Right cardiac atrium (tissue), 5 donors: ENCODE measurements at regions not wholly inside any gene's neighbourhood (a gene's known extent, or its start where the extent isn't known, plus 50 kb on each side); places are given as distances from the start of the nearest gene placed in this dataset.

Source experiments
- ATAC-seq, 2 donors: fragments of 200-7000 bp; cut with Tn5 transposase; one replicate each; pipeline versions ENCODE4 v1.8.0 to v1.9.1; 2020; ENCODE audit warnings: moderate library complexity in 2 of 2, mild to moderate bottlenecking in 1 of 2
- DNase-seq, 3 donors: peaks; one replicate each; pipeline ENCODE4 v3.0.0-alpha.2; 2020
- H3K27ac ChIP-seq: one replicate; pipeline ENCODE4 v1.5.1; 2013; ENCODE audit warnings: mild to moderate bottlenecking, low read length, control low read depth, moderate library complexity
- H3K27me3 ChIP-seq: one replicate; pipeline ENCODE4 v1.6.1; 2013; ENCODE audit not compliant: control insufficient read depth, insufficient read depth
- H3K4me1 ChIP-seq: one replicate; pipeline ENCODE4 v1.6.1; 2013; ENCODE audit warnings: low read length; ENCODE audit not compliant: control insufficient read depth, insufficient read depth
- H3K4me3 ChIP-seq: one replicate; pipeline ENCODE4 v1.5.1; 2013; ENCODE audit warnings: low read length, control low read depth
- H3K9me3 ChIP-seq: one replicate; pipeline ENCODE4 v1.6.1; 2013; ENCODE audit warnings: low read length; ENCODE audit not compliant: control insufficient read depth
- WGBS: extraction: QIAGEN DNeasy Blood & Tissue Kit; methylation state at CpG from one replicate; pipeline ENCODE4 v1.1.7; 2013; 5-methylcytosine and 5-hydroxymethylcytosine counted together
- intact Hi-C, 4 donors: fragments of 100-400 bp; cut with DNase I; formaldehyde crosslinking; loops; one replicate each; pipeline versions ENCODE4 v1.11.0 to v1.14.0; 2022 to 2023
- donor health status: healthy with polysubstance abuse.
- donor health status: DM: no; HTN: yes; CAD: no.
- donor health status: DM: no; HTN: no; CAD: no.
- donor health status: DM: no; HTN: yes; CAD: no; lungs with severe emphysema.
- donor health status: DM: yes; HTN: yes; CAD: no.

DNA sequence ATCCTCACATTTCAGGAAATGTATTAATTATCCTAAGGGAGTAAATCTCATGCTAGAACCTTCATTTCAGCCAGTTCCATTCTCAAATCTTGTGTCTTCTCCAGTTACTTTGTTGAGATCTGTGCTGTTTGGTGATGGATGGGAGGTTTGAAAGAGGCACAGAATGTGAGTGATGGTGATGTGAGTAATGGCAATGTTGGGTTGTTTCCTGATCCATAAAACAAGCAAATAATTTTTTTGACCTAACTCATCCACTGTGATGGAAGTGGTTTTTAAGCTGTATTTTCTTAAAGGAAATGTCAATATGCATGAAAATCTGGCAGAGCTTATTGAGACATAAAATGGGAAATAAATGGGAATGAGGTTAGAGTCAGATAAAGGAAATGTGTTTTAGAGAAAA is 214.7 kb downstream of the CHRM3 start:
- Histone ChIP-seq H3K9me3 (no peaks in the 10 kb centered on the region), H3K27ac (no peak overlapping the region), H3K4me3 (no peak overlapping the region), H3K27me3 (no peaks in the 10 kb centered on the region), H3K4me1 (no peaks in the 10 kb centered on the region)
- ATAC-seq, result no peak
- no peak for DNase-seq
- intact Hi-C loops, result no loop called here

DNA sequence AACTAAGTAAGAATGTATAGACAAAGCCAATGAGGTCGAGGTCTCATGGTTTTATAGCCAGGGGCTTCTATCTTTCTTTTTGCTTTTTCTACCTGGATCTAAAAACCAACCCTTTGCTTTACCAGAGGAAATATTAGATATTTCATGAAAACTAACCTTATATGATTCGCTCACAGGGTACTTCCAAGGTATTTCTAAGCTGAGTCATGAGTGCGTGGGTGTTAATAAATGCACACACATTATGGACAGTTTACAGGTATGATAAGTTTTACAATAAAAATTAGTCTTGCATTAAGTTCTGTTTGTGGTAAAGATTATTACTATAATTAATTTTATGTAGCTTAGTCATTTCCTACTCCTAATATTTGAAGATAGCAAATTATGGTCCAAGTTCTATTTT is 217.2 kb downstream of the CHRM3 start:
- Histone ChIP-seq H3K27me3 (no peaks in the 10 kb centered on the region), H3K4me1 (no peaks in the 10 kb centered on the region), H3K9me3 (no peaks in the 10 kb centered on the region), H3K27ac (no peak overlapping the region), H3K4me3 (no peak overlapping the region)
- intact Hi-C loops, result no loop called here
- 90% methylated on average over 3 of the region's 3 CpGs for WGBS
- no peak for DNase-seq
- no peak for ATAC-seq

DNA sequence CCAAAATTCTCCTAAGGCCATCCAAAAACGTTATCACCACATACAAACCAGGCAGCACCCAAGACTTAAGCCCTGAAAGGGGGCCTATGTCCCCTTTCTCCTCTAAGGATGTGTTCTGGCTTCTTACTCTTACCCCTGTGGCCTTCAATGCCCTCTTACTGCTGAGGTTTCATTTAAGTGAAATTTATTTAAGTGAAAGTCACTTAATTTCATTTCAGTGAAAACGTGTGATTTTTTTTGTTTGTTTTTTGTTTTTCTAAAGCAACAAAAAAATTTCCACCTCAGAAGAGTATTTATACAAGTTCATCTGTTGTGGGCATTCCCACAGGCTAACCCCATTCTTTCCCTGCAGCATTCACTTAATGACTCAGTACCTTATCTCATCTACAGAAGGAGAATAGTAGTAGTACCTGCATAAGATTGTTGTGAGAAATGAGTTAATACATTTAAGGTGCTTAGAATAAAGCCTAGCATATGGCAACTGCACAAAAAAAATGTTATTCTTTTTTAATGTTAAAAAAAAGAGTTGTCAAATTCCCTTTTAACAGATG is 220.6 kb downstream of the CHRM3 start:
- WGBS, result 56% methylated on average over 2 of the region's 2 CpGs
- H3K9me3 ChIP-seq, result no peaks in the 10 kb centered on the region
- no peak for ATAC-seq

DNA sequence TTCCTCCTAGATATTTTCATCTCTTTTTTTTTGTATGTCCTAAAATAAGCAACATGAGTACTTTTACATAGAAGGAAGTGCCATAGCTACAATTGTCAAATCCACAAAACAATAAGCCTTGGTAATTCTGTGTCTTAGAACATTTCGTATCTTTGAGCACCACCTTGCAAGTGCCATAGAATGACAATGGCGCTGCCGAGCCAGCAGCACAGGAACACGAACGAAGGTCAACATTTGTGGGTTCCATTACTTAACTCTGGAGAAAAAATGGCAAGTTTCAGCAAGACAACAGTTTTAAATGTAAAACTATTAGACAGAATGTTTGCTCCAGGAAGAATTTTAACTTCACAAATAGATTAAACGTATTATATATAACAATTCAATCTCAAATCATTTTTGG is 222.1 kb downstream of the CHRM3 start:
- Histone ChIP-seq H3K4me3 (no peak overlapping the region), H3K9me3 (no peaks in the 10 kb centered on the region), H3K4me1 (no peaks in the 10 kb centered on the region), H3K27ac (no peak overlapping the region), H3K27me3 (no peaks in the 10 kb centered on the region)
- 80% methylated on average over 6 of the region's 6 CpGs for WGBS
- intact Hi-C loops, result no loop called here
- no peak for ATAC-seq
- DNase-seq, result no peak

More for the DNA sequence above, 220.6 kb downstream of the CHRM3 start:
- no peak overlapping the region for H3K27ac ChIP-seq
- no peak for DNase-seq
- no peaks in the 10 kb centered on the region for H3K27me3 ChIP-seq
- no peaks in the 10 kb centered on the region for H3K4me1 ChIP-seq
- H3K4me3 ChIP-seq, result no peak overlapping the region
- intact Hi-C loops, result no loop called here

DNA sequence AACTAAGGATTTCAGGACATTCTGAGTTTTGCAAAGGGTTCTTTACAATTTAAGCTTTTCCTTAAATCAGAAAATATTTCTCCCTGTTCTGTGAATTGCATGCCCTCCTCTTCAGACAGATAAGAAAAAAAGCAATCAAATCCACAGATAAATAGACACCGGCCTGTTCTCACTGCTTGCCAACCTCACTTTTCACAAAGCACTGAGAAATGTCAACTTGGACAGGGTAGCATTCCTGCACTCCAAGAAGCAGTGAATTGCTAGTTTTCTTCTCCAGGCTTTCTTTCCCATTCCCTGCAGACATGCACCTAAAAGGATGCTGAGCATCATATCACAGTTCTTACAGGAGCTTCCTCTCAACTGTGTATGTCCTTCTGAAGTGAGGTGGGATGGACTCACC is 226.0 kb downstream of the CHRM3 start:
- 43% methylated on average over 1 of the region's 1 CpG for WGBS
- Histone ChIP-seq H3K4me3 (no peak overlapping the region), H3K4me1 (no peaks in the 10 kb centered on the region), H3K27me3 (no peaks in the 10 kb centered on the region), H3K9me3 (no peaks in the 10 kb centered on the region), H3K27ac (no peak overlapping the region)
- no peak for ATAC-seq
- intact Hi-C loops, result no loop called here
- DNase-seq, result no peak

DNA sequence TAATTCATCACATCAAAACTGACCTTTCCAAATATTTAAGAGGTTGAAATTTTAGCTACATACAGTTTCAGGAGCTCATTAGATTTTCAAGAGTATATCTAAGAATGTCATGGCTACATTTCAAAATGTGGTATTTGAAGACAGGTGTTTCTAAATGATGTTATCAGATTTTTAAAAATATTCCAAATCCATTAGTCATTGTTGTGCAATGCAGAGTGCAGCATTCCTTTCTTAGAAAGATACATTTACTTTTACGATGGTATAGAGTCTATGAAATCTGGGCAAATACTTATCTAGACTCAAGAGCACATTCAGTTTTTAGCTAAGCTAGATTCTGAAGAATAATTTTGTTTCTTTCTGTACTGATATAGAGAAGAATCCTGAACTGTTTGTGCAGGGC is 230.3 kb downstream of the CHRM3 start:
- H3K9me3 ChIP-seq, result no peaks in the 10 kb centered on the region
- 48% methylated on average over 1 of the region's 1 CpG for WGBS
- intact Hi-C loops, result no loop called here

DNA sequence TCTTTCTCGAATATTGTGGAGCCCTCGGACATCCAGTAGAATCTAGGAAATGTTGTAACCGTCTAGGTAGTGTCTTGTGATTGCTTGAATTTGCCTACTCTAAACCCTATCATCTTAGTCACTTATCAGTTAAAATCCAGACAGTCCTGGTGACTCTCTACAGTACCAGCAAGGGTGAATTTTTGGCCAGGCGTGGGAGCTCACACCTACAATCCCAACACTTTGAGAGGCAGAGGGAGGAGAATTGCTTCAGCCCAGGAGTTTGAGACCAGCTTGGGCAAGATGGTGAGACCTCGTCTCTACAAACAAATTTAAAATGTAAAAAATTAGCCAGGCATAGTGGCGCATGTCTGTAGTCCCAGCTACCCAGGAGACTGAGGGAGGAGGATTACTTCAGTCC is 230.9 kb downstream of the CHRM3 start:
- ATAC-seq, result no peak
- intact Hi-C loops, result no loop called here
- Histone ChIP-seq H3K4me1 (no peaks in the 10 kb centered on the region), H3K27me3 (no peaks in the 10 kb centered on the region), H3K4me3 (no peak overlapping the region), H3K9me3 (no peaks in the 10 kb centered on the region), H3K27ac (no peak overlapping the region)
- WGBS, result 86% methylated on average over 6 of the region's 6 CpGs
- DNase-seq, result no peak

More for the DNA sequence above, 230.3 kb downstream of the CHRM3 start:
- Histone ChIP-seq H3K4me1 (no peaks in the 10 kb centered on the region), H3K27ac (no peak overlapping the region), H3K4me3 (no peak overlapping the region), H3K27me3 (no peaks in the 10 kb centered on the region)
- ATAC-seq, result no peak
- no peak for DNase-seq

DNA sequence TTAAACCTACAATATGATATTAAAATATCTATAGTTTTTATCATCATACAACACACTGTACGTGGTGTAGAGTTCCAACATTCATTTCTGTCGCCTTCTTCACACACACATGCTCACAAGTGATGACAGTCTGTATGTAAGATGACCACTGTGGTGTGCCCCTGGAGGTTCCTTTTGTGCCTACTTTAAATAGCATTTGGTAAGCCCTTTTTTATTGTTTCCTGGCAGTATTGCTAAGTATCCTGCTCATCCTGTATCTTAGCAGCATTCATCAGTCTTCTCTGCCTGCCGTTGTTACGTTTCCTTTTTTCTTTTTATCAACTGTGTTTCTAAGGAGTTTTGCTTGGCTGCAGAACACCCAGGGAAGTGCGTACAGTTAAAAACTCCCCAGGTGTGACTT is 231.4 kb downstream of the CHRM3 start:
- ATAC-seq (no peak), DNase-seq (no peak)
- intact Hi-C loops, result no loop called here
- Histone ChIP-seq H3K4me1 (no peaks in the 10 kb centered on the region), H3K4me3 (no peak overlapping the region), H3K27me3 (no peaks in the 10 kb centered on the region), H3K9me3 (no peaks in the 10 kb centered on the region), H3K27ac (no peak overlapping the region)
- WGBS, result 68% methylated on average over 5 of the region's 5 CpGs

DNA sequence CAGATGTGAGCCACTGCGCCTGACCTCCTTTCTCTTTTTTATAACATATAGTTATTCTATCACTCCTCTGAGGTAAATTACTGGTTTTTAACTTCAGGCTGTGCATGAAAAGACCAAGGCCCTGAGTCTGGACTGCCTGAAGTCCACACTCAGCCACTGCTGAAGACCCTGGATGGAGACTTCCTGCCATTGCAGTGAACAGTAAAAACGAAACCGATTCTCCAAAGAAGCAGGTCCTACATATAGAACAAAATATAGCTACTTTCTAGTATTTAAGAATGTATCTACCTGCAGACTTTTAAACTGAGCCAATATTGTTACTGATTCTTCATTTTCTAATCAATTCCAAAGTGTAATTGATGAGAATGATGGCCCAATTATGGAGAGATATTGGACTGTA is 232.8 kb downstream of the CHRM3 start:
- intact Hi-C loops, result no loop called here
- H3K9me3 ChIP-seq, result no peaks in the 10 kb centered on the region
- H3K27me3 ChIP-seq, result no peaks in the 10 kb centered on the region
- WGBS, result 95% methylated on average over 3 of the region's 3 CpGs
- no peak for DNase-seq
- ATAC-seq, result no peak
- H3K4me3 ChIP-seq, result no peak overlapping the region
- no peaks in the 10 kb centered on the region for H3K4me1 ChIP-seq
- H3K27ac ChIP-seq, result no peak overlapping the region

DNA sequence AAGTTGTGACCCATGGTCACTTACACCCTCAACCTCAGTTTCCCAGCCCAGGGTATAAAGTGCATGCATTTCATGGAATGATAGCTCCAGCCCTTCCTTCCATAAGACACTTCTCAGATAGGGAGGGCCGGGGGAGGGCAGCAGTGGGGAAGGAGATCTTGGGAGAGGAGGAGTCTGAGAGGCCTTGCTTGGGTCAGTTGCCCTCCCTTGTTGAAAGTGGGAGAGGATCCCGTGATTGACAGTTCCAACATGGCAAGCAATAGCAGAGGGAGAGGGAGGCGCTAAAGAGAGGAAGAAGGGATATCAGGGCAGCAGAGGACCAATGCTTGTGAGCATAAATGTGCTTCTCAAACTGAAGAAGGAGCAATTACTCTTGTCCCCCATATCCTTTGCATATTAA is 244.4 kb downstream of the CHRM3 start:
- H3K27me3 ChIP-seq, result no peaks in the 10 kb centered on the region
- DNase-seq, result no peak
- no peaks in the 10 kb centered on the region for H3K4me1 ChIP-seq
- H3K4me3 ChIP-seq, result no peak overlapping the region
- no peaks in the 10 kb centered on the region for H3K9me3 ChIP-seq
- H3K27ac ChIP-seq, result no peak overlapping the region
- intact Hi-C loops, result no loop called here
- 85% methylated on average over 3 of the region's 3 CpGs for WGBS
- ATAC-seq, result no peak

DNA sequence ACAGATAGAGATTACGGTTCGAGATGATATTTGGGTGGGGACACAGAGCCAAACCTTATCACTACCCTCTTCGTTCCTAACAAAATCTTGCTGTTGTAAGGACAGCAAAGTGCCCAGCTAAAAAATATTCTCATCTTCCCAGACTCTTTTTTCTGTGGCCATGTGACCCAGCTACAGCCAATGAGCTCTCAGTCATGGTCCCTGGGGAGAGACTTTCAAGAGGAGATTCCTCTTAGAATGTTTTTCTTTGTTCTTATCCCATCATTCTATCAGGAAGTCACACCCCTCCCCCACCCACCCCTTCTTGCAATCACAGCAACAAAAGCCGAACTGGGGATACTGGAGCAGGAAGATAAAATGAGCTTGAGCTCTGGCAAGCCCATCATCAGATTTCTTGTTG is 247.1 kb downstream of the CHRM3 start:
- no peaks in the 10 kb centered on the region for H3K4me1 ChIP-seq
- no peak for ATAC-seq
- H3K9me3 ChIP-seq, result no peaks in the 10 kb centered on the region
- intact Hi-C loops, result no loop called here
- WGBS, result 61% methylated on average over 4 of the region's 4 CpGs
- no peak overlapping the region for H3K4me3 ChIP-seq
- no peaks in the 10 kb centered on the region for H3K27me3 ChIP-seq
- H3K27ac ChIP-seq, result no peak overlapping the region
- no peak for DNase-seq

DNA sequence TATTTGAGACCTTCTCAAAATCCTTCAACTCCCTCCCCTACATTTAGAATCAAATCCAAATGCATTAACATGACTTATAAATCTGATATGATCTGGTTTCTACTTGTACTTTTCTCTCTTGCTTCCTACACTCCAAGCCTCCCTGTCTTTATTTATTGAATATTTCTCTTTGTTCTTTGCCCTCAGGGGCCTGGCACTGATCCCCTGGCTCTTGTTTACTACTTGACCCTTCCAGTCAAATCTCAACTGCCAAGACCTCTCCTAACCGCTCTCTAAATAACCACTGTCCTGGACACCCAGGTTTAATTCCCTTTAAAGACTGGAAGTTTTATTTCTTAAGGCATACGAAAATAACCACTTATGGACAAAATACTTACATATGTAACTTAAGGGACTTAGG is 248.9 kb downstream of the CHRM3 start:
- intact Hi-C loops, result no loop called here
- Histone ChIP-seq H3K9me3 (no peaks in the 10 kb centered on the region), H3K27ac (no peak overlapping the region), H3K4me3 (no peak overlapping the region), H3K27me3 (no peaks in the 10 kb centered on the region), H3K4me1 (no peaks in the 10 kb centered on the region)
- DNase-seq (no peak), ATAC-seq (no peak)
- 69% methylated on average over 2 of the region's 2 CpGs for WGBS
